Medulla oblongata (tissue), 1 donor: ENCODE measurements at regions not wholly inside any gene's neighbourhood (a gene's known extent, or its start where the extent isn't known, plus 50 kb on each side); places are given as distances from the start of the nearest gene placed in this dataset.
"Not testable (repeated sequence)": the region's sequence is repeated elsewhere in the genome, so short reads cannot be mapped to it uniquely, and the experiment has no call there.

Experiments used
- DNase-seq: peaks from one replicate; pipeline ENCODE4 v3.0.0-alpha.2; 2015; ENCODE audit errors: extremely low spot score

GRCh38 chr7:101679653-101680173 is 50.6 kb upstream of the MYL10 start:
- DNase-seq: not testable (repeated sequence)

GRCh38 chr7:101680406-101681145 is 51.5 kb upstream of the MYL10 start:
- no peak for DNase-seq

- peak; percentile 42 for DNase-seq
Observed at GRCh38 chr7:101681170-101682007, 52.3 kb upstream of the MYL10 start.

GRCh38 chr7:101684983-101685330 is 55.9 kb upstream of the MYL10 start:
- DNase-seq: no peak

GRCh38 chr7:101686030-101686429 is 56.9 kb upstream of the MYL10 start:
- no peak for DNase-seq

- no peak for DNase-seq
Observed at GRCh38 chr7:101687081-101687480, 58.0 kb upstream of the MYL10 start.

GRCh38 chr7:101687791-101688182 is 58.7 kb upstream of the MYL10 start:
- DNase-seq: no peak

GRCh38 chr7:101688183-101688831 is 59.2 kb upstream of the MYL10 start:
- peak; percentile 50 for DNase-seq

- no peak for DNase-seq
Observed at GRCh38 chr7:101688995-101689907, 60.2 kb upstream of the MYL10 start.

GRCh38 chr7:101690061-101690460 is 61.0 kb upstream of the MYL10 start:
- DNase-seq: no peak

GRCh38 chr7:101691822-101692384 is 62.8 kb upstream of the MYL10 start:
- no peak for DNase-seq

- DNase-seq: no peak
Observed at GRCh38 chr7:101693498-101694091, 64.5 kb upstream of the MYL10 start.

GRCh38 chr7:101698964-101699363 is 69.9 kb upstream of the MYL10 start:
- no peak for DNase-seq

- DNase-seq: no peak
Observed at GRCh38 chr7:101699399-101699798, 70.3 kb upstream of the MYL10 start.

- no peak for DNase-seq
Observed at GRCh38 chr7:101699881-101700823, 71.1 kb upstream of the MYL10 start.

- DNase-seq: no peak
Observed at GRCh38 chr7:101701153-101701794, 72.2 kb upstream of the MYL10 start.

GRCh38 chr7:101702362-101702850 is 73.3 kb upstream of the MYL10 start:
- no peak for DNase-seq

- DNase-seq: no peak
Observed at GRCh38 chr7:101705331-101705730, 76.2 kb upstream of the MYL10 start.

GRCh38 chr7:101707587-101707986 is 78.5 kb upstream of the MYL10 start:
- no peak for DNase-seq
